ENCODE measurements at regions not wholly inside any gene's neighbourhood (a gene's known extent, or its start where the extent isn't known, plus 50 kb on each side); places are given as distances from the start of the nearest gene placed in this dataset.

DNA sequence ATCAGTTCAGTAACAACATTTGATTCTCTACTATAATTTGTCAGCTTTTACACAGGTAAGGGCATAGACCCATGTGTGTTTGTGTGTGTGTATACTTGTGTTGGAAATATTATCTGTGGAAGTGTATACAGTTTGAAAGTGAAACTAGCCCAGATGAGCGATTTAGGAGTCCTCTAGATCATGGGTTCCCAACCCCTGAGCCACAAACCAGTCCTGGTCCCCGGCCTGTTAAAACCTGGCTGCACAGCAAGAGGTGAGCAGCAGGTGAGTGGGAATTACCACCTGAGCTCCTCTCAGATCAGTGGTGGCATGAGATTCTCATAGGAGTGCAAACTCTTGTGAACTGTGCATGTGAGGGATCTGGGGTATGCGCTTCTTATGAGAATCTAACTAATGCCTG is 1221.5 kb upstream of the SORCS1 start:
- H3K79me1 ChIP-seq (ENCODE audit: low read depth in 1 of 2, low read length in 2 of 2): no peaks in the 10 kb centered on the region
- POLR2A ChIA-PET (ENCODE audit: unreplicated experiment): no interaction called here
- H2AFZ ChIP-seq (replicated peaks; ENCODE audit: low read length, poor library complexity): no peak overlapping the region
- in situ Hi-C loops (cut with MboI; ENCODE audit: low sequenced_read_pairs) (no loop called here), intact Hi-C loops (cut with micrococcal nuclease) (no loop called here), dilution Hi-C loops (cut with HindIII; ENCODE audit: low sequenced_read_pairs, unreplicated experiment) (no loop called here)
- no peak overlapping the region for H2AK9ac ChIP-seq (replicated peaks; ENCODE audit: low read depth, low read length, poor library complexity)
- no peaks in the 10 kb centered on the region for H3K27me3 ChIP-seq (ENCODE audit: control insufficient read depth, insufficient read depth, low read length)
- H3K36me3 ChIP-seq (ENCODE audit: control insufficient read depth, insufficient read depth, low read length): no peaks in the 10 kb centered on the region
- H3K27ac ChIP-seq (ENCODE audit: insufficient read depth, low read length): no peak overlapping the region
- CTCF ChIA-PET: no interaction called here
- H2AK5ac ChIP-seq (ENCODE audit: low read depth, low read length): no peak overlapping the region
- H2BK5ac ChIP-seq (ENCODE audit: low read depth, low read length, poor library complexity, severe bottlenecking): no peak overlapping the region
- no peak overlapping the region for H2BK15ac ChIP-seq (ENCODE audit: low read depth, low read length)
- H2BK20ac ChIP-seq (ENCODE audit: low read depth, low read length): no peak overlapping the region
- no peak overlapping the region for H3K56ac ChIP-seq (ENCODE audit: extremely low read depth, insufficient read depth, low read length)
- H3K4ac ChIP-seq (ENCODE audit: low read depth, low read length): no peak overlapping the region
- no peak overlapping the region for H3K23ac ChIP-seq (ENCODE audit: low read depth, low read length)
- no peaks in the 10 kb centered on the region for H3K9me1 ChIP-seq (ENCODE audit: insufficient read depth, low read length)
- ATAC-seq (ENCODE audit: low read depth) (no peak), DNase-seq (no peak)
- no peak overlapping the region for H3K18ac ChIP-seq (ENCODE audit: low read depth, low read length)
- H3K14ac ChIP-seq (replicated peaks; ENCODE audit: low read depth, low read length): no peak overlapping the region
- no peaks in the 10 kb centered on the region for H3K4me1 ChIP-seq (ENCODE audit: control insufficient read depth, insufficient read depth, low read length)
- BruUV-seq (replicated peaks): no TSS peak
- no peaks in the 10 kb centered on the region; the same call in 1 of the 2 replicates for H3K9me3 ChIP-seq (ENCODE audit: control insufficient read depth, insufficient read depth, low read length)
- H3K9ac ChIP-seq (ENCODE audit: low read depth, low read length): no peak overlapping the region
- no peak overlapping the region for H3K4me3 ChIP-seq (ENCODE audit: insufficient read depth, low read depth, low read length)
- no CpG with 5 or more reads among the region's 3 CpGs for WGBS, 2 experiments (ENCODE audit: extremely low coverage in 2 of 2, insufficient read length in 1 of 2)
- no peak overlapping the region for H4K8ac ChIP-seq (ENCODE audit: low read depth in 2 of 2, low read length in 2 of 2)
- H4K20me1 ChIP-seq (ENCODE audit: insufficient read depth, low read length): no peaks in the 10 kb centered on the region
- H4K91ac ChIP-seq (ENCODE audit: insufficient read depth, low read depth, low read length): no peak overlapping the region
- no peak overlapping the region for H4K5ac ChIP-seq (ENCODE audit: low read depth, low read length)
- H2BK120ac ChIP-seq (ENCODE audit: low read depth, low read length): no peak overlapping the region
- no peak overlapping the region for H3K4me2 ChIP-seq (ENCODE audit: low read depth, low read length)
- TF ChIP-seq, protein P1, sequence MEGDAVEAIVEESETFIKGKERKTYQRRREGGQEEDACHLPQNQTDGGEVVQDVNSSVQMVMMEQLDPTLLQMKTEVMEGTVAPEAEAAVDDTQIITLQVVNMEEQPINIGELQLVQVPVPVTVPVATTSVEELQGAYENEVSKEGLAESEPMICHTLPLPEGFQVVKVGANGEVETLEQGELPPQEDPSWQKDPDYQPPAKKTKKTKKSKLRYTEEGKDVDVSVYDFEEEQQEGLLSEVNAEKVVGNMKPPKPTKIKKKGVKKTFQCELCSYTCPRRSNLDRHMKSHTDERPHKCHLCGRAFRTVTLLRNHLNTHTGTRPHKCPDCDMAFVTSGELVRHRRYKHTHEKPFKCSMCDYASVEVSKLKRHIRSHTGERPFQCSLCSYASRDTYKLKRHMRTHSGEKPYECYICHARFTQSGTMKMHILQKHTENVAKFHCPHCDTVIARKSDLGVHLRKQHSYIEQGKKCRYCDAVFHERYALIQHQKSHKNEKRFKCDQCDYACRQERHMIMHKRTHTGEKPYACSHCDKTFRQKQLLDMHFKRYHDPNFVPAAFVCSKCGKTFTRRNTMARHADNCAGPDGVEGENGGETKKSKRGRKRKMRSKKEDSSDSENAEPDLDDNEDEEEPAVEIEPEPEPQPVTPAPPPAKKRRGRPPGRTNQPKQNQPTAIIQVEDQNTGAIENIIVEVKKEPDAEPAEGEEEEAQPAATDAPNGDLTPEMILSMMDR (conservative IDR thresholded peaks at IDR 0.05; ENCODE audit: low read depth, low read length): no peak

Data from IMR-90 (cell line).